Suprapubic skin (tissue), 4 donors: ENCODE measurements at regions not wholly inside any gene's neighbourhood (a gene's known extent, or its start where the extent isn't known, plus 50 kb on each side); places are given as distances from the start of the nearest gene placed in this dataset.

Experiments
- EP300 ChIP-seq: sonication (generic); formaldehyde crosslinking; IDR thresholded peaks from one replicate; pipeline ENCODE4 v1.6.1; 2017; ENCODE audit warnings: antibody characterized with exemption
- POLR2A ChIP-seq, 2 donors: fragments of 450-650 bp; IDR thresholded peaks; one replicate each; pipeline ENCODE4 v1.6.1; 2017; ENCODE audit warnings: antibody characterized with exemption in 2 of 2, mild to moderate bottlenecking in 2 of 2, moderate library complexity in 2 of 2
- POLR2AphosphoS5 ChIP-seq, 3 donors: sonication (generic); formaldehyde crosslinking; IDR thresholded peaks; one replicate each; pipeline ENCODE4 v1.6.1; 2017; ENCODE audit warnings: antibody characterized with exemption in 3 of 3
- TF ChIP-seq, protein P1 (sequence below), 2 donors: fragments of 200-600 bp in 1 of 2; fragments of 450-650 bp in 1 of 2; sonication (generic) in 1 of 2; IDR thresholded peaks; one replicate each; pipeline ENCODE4 v1.5.1; 2016 to 2019; ENCODE audit warnings: antibody characterized with exemption in 2 of 2, mild to moderate bottlenecking in 1 of 2, moderate library complexity in 1 of 2

DNA sequence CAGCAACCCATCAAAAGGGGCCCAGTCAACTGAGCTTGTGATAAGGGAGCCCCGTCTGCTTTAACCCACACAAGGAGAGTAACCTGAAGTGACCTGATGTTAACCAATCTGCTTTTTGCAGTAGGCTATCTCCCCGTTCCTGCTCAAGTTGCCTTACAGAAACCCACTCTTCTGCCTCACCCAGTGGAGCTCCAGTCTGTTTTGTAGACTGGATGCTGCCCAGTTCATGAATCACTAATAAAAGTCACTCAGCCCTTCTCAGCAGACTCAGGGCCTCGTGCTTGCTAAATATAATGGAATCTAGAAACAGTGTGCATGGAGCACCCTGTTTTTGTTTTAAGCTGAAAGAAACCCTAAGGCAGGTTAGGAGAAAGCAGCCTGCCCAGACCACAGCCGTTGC lies 312.3 kb downstream of the FBXW7 start:
- TF ChIP-seq POLR2A (IDR thresholded peaks at IDR 0.05) (no peak), EP300 (no peak), POLR2AphosphoS5 (IDR thresholded peaks at IDR 0.05) (no peak)
- TF ChIP-seq, protein P1, sequence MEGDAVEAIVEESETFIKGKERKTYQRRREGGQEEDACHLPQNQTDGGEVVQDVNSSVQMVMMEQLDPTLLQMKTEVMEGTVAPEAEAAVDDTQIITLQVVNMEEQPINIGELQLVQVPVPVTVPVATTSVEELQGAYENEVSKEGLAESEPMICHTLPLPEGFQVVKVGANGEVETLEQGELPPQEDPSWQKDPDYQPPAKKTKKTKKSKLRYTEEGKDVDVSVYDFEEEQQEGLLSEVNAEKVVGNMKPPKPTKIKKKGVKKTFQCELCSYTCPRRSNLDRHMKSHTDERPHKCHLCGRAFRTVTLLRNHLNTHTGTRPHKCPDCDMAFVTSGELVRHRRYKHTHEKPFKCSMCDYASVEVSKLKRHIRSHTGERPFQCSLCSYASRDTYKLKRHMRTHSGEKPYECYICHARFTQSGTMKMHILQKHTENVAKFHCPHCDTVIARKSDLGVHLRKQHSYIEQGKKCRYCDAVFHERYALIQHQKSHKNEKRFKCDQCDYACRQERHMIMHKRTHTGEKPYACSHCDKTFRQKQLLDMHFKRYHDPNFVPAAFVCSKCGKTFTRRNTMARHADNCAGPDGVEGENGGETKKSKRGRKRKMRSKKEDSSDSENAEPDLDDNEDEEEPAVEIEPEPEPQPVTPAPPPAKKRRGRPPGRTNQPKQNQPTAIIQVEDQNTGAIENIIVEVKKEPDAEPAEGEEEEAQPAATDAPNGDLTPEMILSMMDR (IDR thresholded peaks at IDR 0.05): no peak
